MM.1S (cell line): ENCODE measurements at regions not wholly inside any gene's neighbourhood (a gene's known extent, or its start where the extent isn't known, plus 50 kb on each side); places are given as distances from the start of the nearest gene placed in this dataset.

ENCODE experiments used
- CTCF ChIP-seq: fragments of 300-600 bp; sonication (generic); IDR thresholded peaks from 2 replicates; pipeline ENCODE4 v1.5.1; 2016; ENCODE audit warnings: antibody characterized with exemption, low read length, mixed read lengths
- EZH2 ChIP-seq: fragments of 300-600 bp; sonication (generic); optimal IDR thresholded peaks from 2 replicates; pipeline ENCODE3; 2017; ENCODE audit warnings: low read depth, mild to moderate bottlenecking, antibody characterized with exemption, low read length, mixed read lengths
- EZH2phosphoT487 ChIP-seq: fragments of 300-600 bp; sonication (generic); IDR thresholded peaks from 2 replicates; pipeline ENCODE4 v1.6.1; 2018; ENCODE audit warnings: antibody characterized with exemption, low read length

GRCh38 chr2:48189552-48190228 lies 124.8 kb upstream of the FOXN2 start:
- TF ChIP-seq CTCF (no peak), EZH2 (no peak), EZH2phosphoT487 (no peak)
